ENCODE measurements at regions not wholly inside any gene's neighbourhood (a gene's known extent, or its start where the extent isn't known, plus 50 kb on each side); places are given as distances from the start of the nearest gene placed in this dataset.

- H3K36me3 ChIP-seq (ENCODE audit: control insufficient read depth, insufficient read depth, low read length): no peaks in the 10 kb centered on the region
- no peak for TF ChIP-seq CTCF (IDR thresholded peaks at IDR 0.05; ENCODE audit: insufficient read depth, low read length, poor library complexity, severe bottlenecking)
- no peaks in the 10 kb centered on the region for H3K27me3 ChIP-seq (replicated peaks; ENCODE audit: control insufficient read depth, insufficient read depth, low read length)
- H3K4me3 ChIP-seq (replicated peaks; ENCODE audit: low read depth, low read length): no peak overlapping the region
- no peak for DNase-seq (ENCODE audit: extremely low read depth, insufficient read length)
Measured at GRCh38 chr6:80673367-80673766, 566.9 kb downstream of the BCKDHB start.

- H3K36me3 ChIP-seq (ENCODE audit: control insufficient read depth, insufficient read depth, low read length): no peaks in the 10 kb centered on the region
- TF ChIP-seq CTCF (IDR thresholded peaks at IDR 0.05; ENCODE audit: insufficient read depth, low read length, poor library complexity, severe bottlenecking): no peak
- no peak overlapping the region for H3K4me3 ChIP-seq (replicated peaks; ENCODE audit: low read depth, low read length)
- no peaks in the 10 kb centered on the region for H3K27me3 ChIP-seq (replicated peaks; ENCODE audit: control insufficient read depth, insufficient read depth, low read length)
- DNase-seq (ENCODE audit: extremely low read depth, insufficient read length): no peak
Measured at GRCh38 chr6:80667006-80667405, 560.5 kb downstream of the BCKDHB start.

- no peak for DNase-seq (ENCODE audit: extremely low read depth, insufficient read length)
- Histone ChIP-seq H3K4me3 (replicated peaks; ENCODE audit: low read depth, low read length) (no peak overlapping the region), H3K27me3 (replicated peaks; ENCODE audit: control insufficient read depth, insufficient read depth, low read length) (no peaks in the 10 kb centered on the region), H3K36me3 (ENCODE audit: control insufficient read depth, insufficient read depth, low read length) (no peaks in the 10 kb centered on the region)
- no peak for TF ChIP-seq CTCF (IDR thresholded peaks at IDR 0.05; ENCODE audit: insufficient read depth, low read length, poor library complexity, severe bottlenecking)
Measured at GRCh38 chr6:80658926-80659325, 552.5 kb downstream of the BCKDHB start.

GRCh38 chr6:80647156-80647555 lies 540.7 kb downstream of the BCKDHB start:
- DNase-seq (ENCODE audit: extremely low read depth, insufficient read length): no peak
- no peak overlapping the region for H3K4me3 ChIP-seq (replicated peaks; ENCODE audit: low read depth, low read length)
- TF ChIP-seq CTCF (IDR thresholded peaks at IDR 0.05; ENCODE audit: insufficient read depth, low read length, poor library complexity, severe bottlenecking): no peak
- no peaks in the 10 kb centered on the region for H3K36me3 ChIP-seq (ENCODE audit: control insufficient read depth, insufficient read depth, low read length)
- H3K27me3 ChIP-seq (replicated peaks; ENCODE audit: control insufficient read depth, insufficient read depth, low read length): no peaks in the 10 kb centered on the region

- H3K36me3 ChIP-seq (ENCODE audit: control insufficient read depth, insufficient read depth, low read length): no peaks in the 10 kb centered on the region
- no peak for TF ChIP-seq CTCF (IDR thresholded peaks at IDR 0.05; ENCODE audit: insufficient read depth, low read length, poor library complexity, severe bottlenecking)
Measured at GRCh38 chr6:80643881-80644280, 537.4 kb downstream of the BCKDHB start.

GRCh38 chr6:80642452-80642851 lies 536.0 kb downstream of the BCKDHB start:
- no peaks in the 10 kb centered on the region for H3K27me3 ChIP-seq (replicated peaks; ENCODE audit: control insufficient read depth, insufficient read depth, low read length)
- H3K36me3 ChIP-seq (ENCODE audit: control insufficient read depth, insufficient read depth, low read length): no peaks in the 10 kb centered on the region
- DNase-seq (ENCODE audit: extremely low read depth, insufficient read length): no peak
- no peak for TF ChIP-seq CTCF (IDR thresholded peaks at IDR 0.05; ENCODE audit: insufficient read depth, low read length, poor library complexity, severe bottlenecking)
- H3K4me3 ChIP-seq (replicated peaks; ENCODE audit: low read depth, low read length): no peak overlapping the region

More at GRCh38 chr6:80643881-80644280, 537.4 kb downstream of the BCKDHB start:
- H3K4me3 ChIP-seq (replicated peaks; ENCODE audit: low read depth, low read length): no peak overlapping the region
- no peaks in the 10 kb centered on the region for H3K27me3 ChIP-seq (replicated peaks; ENCODE audit: control insufficient read depth, insufficient read depth, low read length)
- DNase-seq (ENCODE audit: extremely low read depth, insufficient read length): no peak
